Right lobe of liver (tissue), 4 donors: ENCODE measurements at regions not wholly inside any gene's neighbourhood (a gene's known extent, or its start where the extent isn't known, plus 50 kb on each side); places are given as distances from the start of the nearest gene placed in this dataset.

Source experiments
- POLR2A ChIP-seq: fragments of 450-650 bp; IDR thresholded peaks from one replicate; pipeline ENCODE4 v1.6.1; 2017; ENCODE audit warnings: antibody characterized with exemption, mild to moderate bottlenecking
- TF ChIP-seq, protein P1 (sequence below), 4 donors: fragments of 200-600 bp in 3 of 4; fragments of 450-650 bp in 1 of 4; IDR thresholded peaks; one replicate each; pipeline versions ENCODE4 v1.5.1 to v1.8.0; 2016 to 2022; ENCODE audit warnings: antibody characterized with exemption in 4 of 4, mild to moderate bottlenecking in 2 of 4
- donor health status: DM: no; HTN: no; CAD: no.
- donor health status: DM: no; HTN: no; CAD: no.
- donor health status: DM: no; HTN: yes; CAD: no.

DNA sequence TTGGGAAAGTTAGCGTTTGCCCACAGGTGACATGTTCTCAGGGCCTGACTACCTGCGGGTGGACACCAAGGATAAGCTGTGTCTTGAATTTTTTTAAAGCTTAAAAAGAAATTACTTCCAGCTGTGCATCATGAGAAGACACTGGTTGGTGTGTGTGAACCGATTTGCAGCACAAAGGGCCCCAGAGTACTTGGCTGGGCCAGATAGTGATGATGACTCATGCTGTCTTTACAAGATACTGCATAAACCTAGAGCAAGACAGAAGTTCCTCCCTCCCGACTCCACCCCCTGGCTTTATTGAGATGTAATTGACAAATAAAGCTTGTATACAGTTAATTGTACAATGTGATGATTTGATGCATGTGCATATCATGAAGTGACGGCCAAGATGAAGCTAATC lies 212.8 kb downstream of the NXNL2 start:
- TF ChIP-seq, protein P1, sequence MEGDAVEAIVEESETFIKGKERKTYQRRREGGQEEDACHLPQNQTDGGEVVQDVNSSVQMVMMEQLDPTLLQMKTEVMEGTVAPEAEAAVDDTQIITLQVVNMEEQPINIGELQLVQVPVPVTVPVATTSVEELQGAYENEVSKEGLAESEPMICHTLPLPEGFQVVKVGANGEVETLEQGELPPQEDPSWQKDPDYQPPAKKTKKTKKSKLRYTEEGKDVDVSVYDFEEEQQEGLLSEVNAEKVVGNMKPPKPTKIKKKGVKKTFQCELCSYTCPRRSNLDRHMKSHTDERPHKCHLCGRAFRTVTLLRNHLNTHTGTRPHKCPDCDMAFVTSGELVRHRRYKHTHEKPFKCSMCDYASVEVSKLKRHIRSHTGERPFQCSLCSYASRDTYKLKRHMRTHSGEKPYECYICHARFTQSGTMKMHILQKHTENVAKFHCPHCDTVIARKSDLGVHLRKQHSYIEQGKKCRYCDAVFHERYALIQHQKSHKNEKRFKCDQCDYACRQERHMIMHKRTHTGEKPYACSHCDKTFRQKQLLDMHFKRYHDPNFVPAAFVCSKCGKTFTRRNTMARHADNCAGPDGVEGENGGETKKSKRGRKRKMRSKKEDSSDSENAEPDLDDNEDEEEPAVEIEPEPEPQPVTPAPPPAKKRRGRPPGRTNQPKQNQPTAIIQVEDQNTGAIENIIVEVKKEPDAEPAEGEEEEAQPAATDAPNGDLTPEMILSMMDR (IDR thresholded peaks at IDR 0.05) = no peak
- TF ChIP-seq POLR2A = no peak
